ENCODE measurements at regions not wholly inside any gene's neighbourhood (a gene's known extent, or its start where the extent isn't known, plus 50 kb on each side); places are given as distances from the start of the nearest gene placed in this dataset.
"Not testable (repeated sequence)": the region's sequence is repeated elsewhere in the genome, so short reads cannot be mapped to it uniquely, and the experiment has no call there.

DNA sequence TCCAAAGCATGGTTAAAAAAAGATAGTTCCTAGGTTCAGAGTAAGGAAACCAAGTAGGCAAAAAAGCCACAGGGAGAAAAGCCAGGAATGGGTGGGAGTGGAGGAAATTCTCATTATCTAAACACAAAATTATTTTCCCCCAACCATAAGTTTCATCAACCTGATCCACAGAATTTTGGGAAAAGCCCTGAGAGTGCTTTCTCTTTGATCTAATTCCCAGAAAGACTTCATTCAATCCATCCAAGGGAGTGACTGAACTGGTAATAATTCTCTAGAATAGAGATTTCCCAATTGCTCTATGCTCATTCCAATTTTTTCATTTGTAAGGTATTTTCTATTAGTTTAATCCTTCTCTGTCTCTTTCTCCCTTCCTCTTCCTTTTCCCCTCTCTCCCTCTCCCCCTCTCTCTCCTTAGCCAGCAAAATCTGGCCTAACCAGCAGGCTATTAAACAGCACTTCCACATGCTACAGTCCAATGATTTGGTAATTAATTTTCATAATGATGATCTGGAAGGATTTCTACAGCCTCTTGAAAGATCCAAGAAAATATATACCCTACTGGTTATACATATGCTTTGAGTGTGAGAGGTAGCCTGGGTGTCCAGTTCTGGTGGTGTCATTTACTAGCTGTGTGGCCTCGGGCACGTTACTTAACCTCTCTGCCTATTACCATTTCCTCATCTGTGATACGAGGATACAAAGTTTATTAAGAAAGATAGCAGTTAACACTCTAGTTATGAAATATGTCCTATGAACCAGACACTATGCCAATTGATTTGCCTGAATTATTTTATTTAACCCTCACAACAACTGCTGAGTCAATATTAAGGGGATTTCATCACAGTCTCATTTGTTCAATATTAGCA is 251.5 kb upstream of the RASGEF1B start:
- no peak for DNase-seq (ENCODE audit: low read depth in 2 of 2)

GRCh38 chr4:81722290-81722851 is 250.7 kb upstream of the RASGEF1B start:
- no peak for DNase-seq (ENCODE audit: low read depth in 2 of 2)

DNA sequence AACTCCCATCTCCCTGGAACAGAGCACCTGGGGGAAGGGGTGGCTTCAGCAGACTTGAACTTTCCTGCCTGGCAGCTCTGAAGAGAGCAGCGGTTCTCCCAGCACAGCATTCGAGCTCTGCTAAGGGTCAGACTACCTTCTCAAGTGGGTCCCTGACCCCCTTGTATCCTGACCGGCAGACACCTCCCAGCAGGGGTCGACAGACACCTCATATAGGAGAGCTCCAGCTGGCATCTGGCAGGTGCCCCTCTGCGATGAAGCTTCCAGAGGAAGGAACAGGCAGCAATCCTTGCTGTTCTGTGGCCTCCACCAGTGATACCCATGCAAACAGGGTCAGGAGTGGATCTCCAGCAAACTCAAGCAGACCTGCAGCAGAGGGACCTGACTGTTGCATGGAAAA is 244.1 kb upstream of the RASGEF1B start:
- DNase-seq (ENCODE audit: low read depth in 2 of 2): no peak

DNA sequence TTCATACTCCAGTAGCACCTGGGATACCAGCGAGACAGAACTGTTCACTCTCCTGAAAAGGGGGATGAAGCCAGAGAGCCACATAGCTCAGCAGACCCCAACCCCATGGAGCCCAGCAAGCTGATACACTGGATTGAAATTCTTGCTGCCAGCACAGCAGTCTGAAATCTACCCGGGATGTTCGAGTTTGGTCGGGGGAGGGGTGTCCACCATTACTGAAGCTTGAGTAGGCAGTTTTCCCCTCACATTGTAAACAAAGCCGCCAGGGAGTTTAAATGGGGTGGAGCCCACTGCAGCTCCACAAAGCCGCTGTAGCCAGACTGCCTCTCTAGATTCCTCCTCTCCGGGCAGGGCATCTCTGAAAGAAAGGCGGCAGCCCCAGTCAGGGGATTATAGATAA is 243.7 kb upstream of the RASGEF1B start:
- DNase-seq (ENCODE audit: low read depth in 2 of 2): not testable (repeated sequence)

DNA sequence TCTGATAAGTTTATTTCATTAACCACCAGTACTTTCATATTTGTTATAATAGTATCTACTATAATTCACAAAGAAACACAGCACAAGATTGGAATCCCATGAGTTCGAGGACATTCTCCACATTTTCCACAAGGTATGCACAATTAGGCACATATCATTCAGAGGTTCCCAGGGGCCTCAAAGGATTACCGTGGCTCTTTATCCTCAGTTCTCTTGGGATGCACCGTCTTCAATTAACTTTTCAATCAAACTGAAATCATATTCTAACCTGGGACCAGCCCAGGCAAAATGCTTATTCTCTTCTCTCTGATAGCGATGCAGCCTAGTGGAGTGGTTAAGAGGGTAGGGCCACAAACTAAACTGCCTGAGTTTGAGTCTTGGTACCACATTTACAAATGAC is 242.6 kb upstream of the RASGEF1B start:
- DNase-seq (ENCODE audit: low read depth in 2 of 2): no peak

- DNase-seq (ENCODE audit: low read depth in 2 of 2): no peak
Observed at GRCh38 chr4:81712714-81713113, 241.0 kb upstream of the RASGEF1B start.

GRCh38 chr4:81704461-81704860 is 232.8 kb upstream of the RASGEF1B start:
- DNase-seq (ENCODE audit: low read depth in 2 of 2): no peak

- DNase-seq (ENCODE audit: low read depth in 2 of 2): no peak
Observed at GRCh38 chr4:81700189-81700588, 228.5 kb upstream of the RASGEF1B start.

GRCh38 chr4:81698538-81699296 is 227.0 kb upstream of the RASGEF1B start:
- DNase-seq (ENCODE audit: low read depth in 2 of 2): no peak

GRCh38 chr4:81694176-81694913 is 222.6 kb upstream of the RASGEF1B start:
- no peak for DNase-seq (ENCODE audit: low read depth in 2 of 2)

DNA sequence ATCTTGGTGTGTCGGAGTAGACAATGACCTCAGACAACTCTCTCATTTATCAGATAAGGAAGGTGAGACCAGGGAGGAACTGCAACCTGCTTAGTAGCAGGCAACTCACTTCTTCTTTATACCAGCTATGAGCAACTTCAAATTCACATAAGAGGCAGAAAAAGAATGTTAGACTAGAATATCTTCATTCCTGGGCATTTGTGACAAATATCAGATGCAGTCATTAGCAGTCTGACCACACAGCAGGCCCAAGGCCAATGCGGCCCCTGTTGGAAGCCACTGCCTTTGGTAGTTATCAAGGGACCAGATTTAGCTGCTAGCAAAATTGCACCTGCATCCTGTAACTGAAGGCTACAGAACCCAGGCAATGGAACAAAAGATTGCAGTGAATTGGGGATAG is 219.2 kb upstream of the RASGEF1B start:
- DNase-seq (ENCODE audit: low read depth in 2 of 2): no peak

DNA sequence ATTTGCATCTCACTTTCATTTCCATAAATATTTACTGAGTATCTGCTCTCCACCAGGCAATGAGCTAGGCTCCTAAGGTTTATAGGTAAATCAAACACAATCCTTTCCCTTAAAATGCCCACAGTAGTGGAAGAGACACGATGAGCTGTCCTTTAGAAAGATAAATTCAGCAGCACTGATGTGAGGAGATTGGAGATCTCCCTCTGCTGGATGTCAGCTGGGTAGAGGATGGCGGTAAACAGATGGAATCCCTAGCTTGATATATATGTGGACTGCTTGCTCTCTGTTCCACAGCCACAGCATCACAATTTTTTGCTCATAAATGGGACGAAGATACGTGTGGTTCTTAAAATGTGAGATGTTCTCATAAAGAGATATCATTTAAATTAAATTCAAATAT is 216.4 kb upstream of the RASGEF1B start:
- no peak for DNase-seq (ENCODE audit: low read depth in 2 of 2)

GRCh38 chr4:81687471-81687870 is 215.8 kb upstream of the RASGEF1B start:
- DNase-seq (ENCODE audit: low read depth in 2 of 2): no peak

- no peak for DNase-seq (ENCODE audit: low read depth in 2 of 2)
Observed at GRCh38 chr4:81685104-81685503, 213.4 kb upstream of the RASGEF1B start.

DNA sequence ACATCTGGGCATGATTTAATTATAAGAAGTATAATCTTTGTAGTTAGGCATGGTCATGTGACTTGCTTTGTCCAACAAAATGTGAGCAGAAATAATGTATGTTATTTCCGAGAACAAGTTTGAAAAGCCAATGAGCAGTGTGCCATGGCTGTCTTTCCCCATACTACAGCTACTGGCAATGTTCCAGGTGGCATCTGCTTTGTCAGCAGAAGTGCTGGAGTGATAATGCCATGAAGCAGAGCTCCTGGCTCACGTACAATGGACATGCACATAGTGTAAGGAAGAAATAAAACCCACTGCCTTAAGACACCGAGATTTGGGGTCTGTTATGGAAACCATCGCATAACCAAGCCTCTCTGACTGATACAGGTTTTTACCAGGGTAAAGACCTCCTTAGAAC is 212.6 kb upstream of the RASGEF1B start:
- no peak for DNase-seq (ENCODE audit: low read depth in 2 of 2)

- DNase-seq (ENCODE audit: low read depth in 2 of 2): no peak
Observed at GRCh38 chr4:81682492-81682891, 210.8 kb upstream of the RASGEF1B start.

DNA sequence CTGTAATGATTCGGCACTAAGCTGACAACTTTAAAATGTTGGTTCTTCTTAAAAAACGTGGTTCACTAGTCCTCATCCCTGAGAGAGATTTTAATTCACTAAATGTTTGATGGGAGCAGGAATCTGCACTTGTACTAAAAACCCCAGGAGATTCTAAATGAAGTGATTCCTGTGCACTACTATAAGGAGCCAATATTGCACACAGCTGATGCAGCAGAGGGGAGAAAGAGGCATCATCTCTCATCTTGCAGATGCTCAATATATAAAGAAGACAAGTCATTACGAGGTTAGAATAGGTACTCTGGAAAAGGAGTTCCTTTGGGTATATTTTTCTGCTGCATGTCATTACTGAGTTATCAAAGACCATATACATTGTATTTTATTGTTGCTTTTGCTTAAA is 207.6 kb upstream of the RASGEF1B start:
- DNase-seq (ENCODE audit: low read depth in 2 of 2): no peak

GRCh38 chr4:81678801-81679200 is 207.1 kb upstream of the RASGEF1B start:
- no peak for DNase-seq (ENCODE audit: low read depth in 2 of 2)

- DNase-seq (ENCODE audit: low read depth in 2 of 2): no peak
Observed at GRCh38 chr4:81676537-81676936, 204.8 kb upstream of the RASGEF1B start.

- DNase-seq (ENCODE audit: low read depth in 2 of 2): no peak
Observed at GRCh38 chr4:81675791-81676393, 204.2 kb upstream of the RASGEF1B start.

GRCh38 chr4:81673961-81674360 is 202.3 kb upstream of the RASGEF1B start:
- DNase-seq (ENCODE audit: low read depth in 2 of 2): no peak

- DNase-seq (ENCODE audit: low read depth in 2 of 2): not testable (repeated sequence)
Observed at GRCh38 chr4:81668328-81668727, 196.6 kb upstream of the RASGEF1B start.
